ENCODE measurements at regions not wholly inside any gene's neighbourhood (a gene's known extent, or its start where the extent isn't known, plus 50 kb on each side); places are given as distances from the start of the nearest gene placed in this dataset.
"Not testable (repeated sequence)": the region's sequence is repeated elsewhere in the genome, so short reads cannot be mapped to it uniquely, and the experiment has no call there.

GRCh38 chr15:30213733-30214132 lies 78.9 kb downstream of the GOLGA8T start:
- not testable (repeated sequence) for TF ChIP-seq CTCF (IDR thresholded peaks at IDR 0.05; ENCODE audit: borderline replicate concordance, extremely low read depth, low read length, poor library complexity, severe bottlenecking); EZH2 (IDR thresholded peaks at IDR 0.05; ENCODE audit: borderline replicate concordance, low read depth, low read length, severe bottlenecking)
